GM12872 (cell line): ENCODE measurements at regions not wholly inside any gene's neighbourhood (a gene's known extent, or its start where the extent isn't known, plus 50 kb on each side); places are given as distances from the start of the nearest gene placed in this dataset.
A peak's percentile ranks its signal among the peaks of the same experiment; 100 is the strongest.

Experiments
- CTCF ChIP-seq: IDR thresholded peaks from 3 replicates; pipeline ENCODE4 v1.5.1; 2011; ENCODE audit warnings: low read depth, mild to moderate bottlenecking, low read length, moderate library complexity; ENCODE audit not compliant: insufficient read depth

- TF ChIP-seq CTCF: no peak
Measured at GRCh38 chr7:85771516-85771915, 584.7 kb upstream of the SEMA3D start.

- TF ChIP-seq CTCF: no peak
Measured at GRCh38 chr7:85770332-85770731, 583.5 kb upstream of the SEMA3D start.

- TF ChIP-seq CTCF: no peak
Measured at GRCh38 chr7:85765698-85766298, 578.9 kb upstream of the SEMA3D start.

GRCh38 chr7:85764034-85764433 is 577.2 kb upstream of the SEMA3D start:
- TF ChIP-seq CTCF: no peak

- TF ChIP-seq CTCF: no peak
Measured at GRCh38 chr7:85757348-85757747, 570.5 kb upstream of the SEMA3D start.

- TF ChIP-seq CTCF: peak; percentile 87
Measured at GRCh38 chr7:85750454-85750949, 563.6 kb upstream of the SEMA3D start.

- TF ChIP-seq CTCF: no peak
Measured at GRCh38 chr7:85749696-85750453, 563.0 kb upstream of the SEMA3D start.
